ENCODE measurements at regions not wholly inside any gene's neighbourhood (a gene's known extent, or its start where the extent isn't known, plus 50 kb on each side); places are given as distances from the start of the nearest gene placed in this dataset.

DNA sequence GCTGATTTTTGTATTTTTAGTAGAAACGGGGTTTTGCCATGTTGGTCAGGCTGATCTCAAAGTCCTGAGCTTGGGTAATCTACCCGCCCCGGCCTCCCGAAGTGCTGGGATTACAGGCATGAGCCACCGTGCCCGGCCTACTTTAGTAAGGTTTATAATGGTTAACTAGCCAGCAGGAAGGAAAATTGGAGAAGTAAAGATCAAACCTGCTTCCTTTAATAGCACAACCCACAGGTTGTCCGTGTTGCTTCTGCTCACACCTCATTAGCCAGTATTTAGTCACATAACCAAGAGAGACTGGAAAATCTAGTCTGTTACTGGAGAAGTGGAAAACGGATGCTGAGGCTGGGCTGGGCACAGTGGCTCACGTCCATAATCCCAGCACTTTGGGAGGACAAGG is 51.9 kb upstream of the TBL1XR1 start:
- peak overlapping the region in 1 of 3 experiments; percentile 86 for H3K27ac Mint-ChIP-seq
- no peaks in the 10 kb centered on the region for H3K27me3 Mint-ChIP-seq (ENCODE audit: low read depth)
- H3K4me3 Mint-ChIP-seq = no peak overlapping the region
- peaks cover 15% of the 10 kb centered on the region for H3K4me1 Mint-ChIP-seq
- TF ChIP-seq, protein P1, sequence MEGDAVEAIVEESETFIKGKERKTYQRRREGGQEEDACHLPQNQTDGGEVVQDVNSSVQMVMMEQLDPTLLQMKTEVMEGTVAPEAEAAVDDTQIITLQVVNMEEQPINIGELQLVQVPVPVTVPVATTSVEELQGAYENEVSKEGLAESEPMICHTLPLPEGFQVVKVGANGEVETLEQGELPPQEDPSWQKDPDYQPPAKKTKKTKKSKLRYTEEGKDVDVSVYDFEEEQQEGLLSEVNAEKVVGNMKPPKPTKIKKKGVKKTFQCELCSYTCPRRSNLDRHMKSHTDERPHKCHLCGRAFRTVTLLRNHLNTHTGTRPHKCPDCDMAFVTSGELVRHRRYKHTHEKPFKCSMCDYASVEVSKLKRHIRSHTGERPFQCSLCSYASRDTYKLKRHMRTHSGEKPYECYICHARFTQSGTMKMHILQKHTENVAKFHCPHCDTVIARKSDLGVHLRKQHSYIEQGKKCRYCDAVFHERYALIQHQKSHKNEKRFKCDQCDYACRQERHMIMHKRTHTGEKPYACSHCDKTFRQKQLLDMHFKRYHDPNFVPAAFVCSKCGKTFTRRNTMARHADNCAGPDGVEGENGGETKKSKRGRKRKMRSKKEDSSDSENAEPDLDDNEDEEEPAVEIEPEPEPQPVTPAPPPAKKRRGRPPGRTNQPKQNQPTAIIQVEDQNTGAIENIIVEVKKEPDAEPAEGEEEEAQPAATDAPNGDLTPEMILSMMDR (IDR thresholded peaks at IDR 0.05; ENCODE audit: unreplicated experiment in 3 of 3) = no peak
- H3K36me3 Mint-ChIP-seq (ENCODE audit: low read depth) = peaks cover 7% of the 10 kb centered on the region
- H3K9me3 Mint-ChIP-seq = peaks cover 3% of the 10 kb centered on the region

DNA sequence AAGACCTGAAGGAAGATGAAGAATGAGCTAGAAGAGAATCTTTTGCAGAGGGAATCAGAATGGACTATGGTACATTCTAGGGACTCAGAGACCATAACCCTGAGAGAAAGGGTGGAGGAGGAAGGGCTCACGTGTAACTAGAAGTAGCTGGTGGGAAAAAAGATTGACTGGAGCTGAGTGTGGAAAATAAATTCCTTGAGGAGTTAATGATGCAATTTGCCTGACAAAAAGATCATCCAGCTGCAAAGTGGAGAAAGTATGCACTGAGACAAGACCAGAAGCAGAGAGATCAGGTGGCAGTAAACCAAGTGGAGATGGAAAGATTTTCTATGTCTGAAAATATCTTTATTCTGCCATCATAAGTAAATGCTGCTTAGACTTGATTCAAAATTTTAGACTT is 52.9 kb upstream of the TBL1XR1 start:
- Mint-ChIP-seq H3K36me3 (ENCODE audit: low read depth) (peaks cover 7% of the 10 kb centered on the region), H3K27ac (peak overlapping the region in 2 of 3 experiments; percentile 1 to 86), H3K4me1 (peaks cover 15% of the 10 kb centered on the region), H3K4me3 (no peak overlapping the region), H3K27me3 (ENCODE audit: low read depth) (no peaks in the 10 kb centered on the region), H3K9me3 (peaks cover 3% of the 10 kb centered on the region)
- TF ChIP-seq, protein P1 (IDR thresholded peaks at IDR 0.05; ENCODE audit: unreplicated experiment in 3 of 3) = no peak

GRCh38 chr3:177251755-177252154 is 54.5 kb upstream of the TBL1XR1 start:
- TF ChIP-seq, protein P1 (IDR thresholded peaks at IDR 0.05; ENCODE audit: unreplicated experiment in 3 of 3) = no peak
- no peaks in the 10 kb centered on the region for H3K27me3 Mint-ChIP-seq (ENCODE audit: low read depth)
- no peak overlapping the region for H3K4me3 Mint-ChIP-seq

DNA sequence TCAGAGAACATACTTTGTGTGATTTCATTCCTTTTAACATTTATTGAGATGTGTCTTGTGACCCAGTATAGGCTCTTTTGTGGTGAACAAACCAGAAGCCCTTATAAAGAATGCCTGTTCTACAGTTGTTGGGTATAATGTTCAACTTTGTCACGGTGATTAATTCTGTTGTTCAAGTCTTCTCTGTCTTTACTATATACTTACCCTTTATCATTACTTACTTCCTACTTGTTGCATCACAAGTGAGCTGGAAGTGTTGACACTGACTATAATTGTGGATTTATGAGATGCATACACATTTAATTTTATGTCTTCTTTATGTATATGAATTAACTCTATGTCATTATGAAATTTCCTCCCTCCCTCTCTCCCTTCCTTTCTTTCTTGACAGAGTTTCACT is 59.7 kb upstream of the TBL1XR1 start:
- peaks cover 5% of the 10 kb centered on the region for H3K4me1 Mint-ChIP-seq
- H3K27me3 Mint-ChIP-seq (ENCODE audit: low read depth) = no peaks in the 10 kb centered on the region
- no peaks in the 10 kb centered on the region for H3K9me3 Mint-ChIP-seq
- TF ChIP-seq, protein P1 (IDR thresholded peaks at IDR 0.05; ENCODE audit: unreplicated experiment in 3 of 3) = no peak
- H3K4me3 Mint-ChIP-seq = no peak overlapping the region
- H3K36me3 Mint-ChIP-seq (ENCODE audit: low read depth) = no peaks in the 10 kb centered on the region
- H3K27ac Mint-ChIP-seq = peak overlapping the region in 1 of 3 experiments; percentile 36

More at GRCh38 chr3:177251755-177252154, 54.5 kb upstream of the TBL1XR1 start:
- Mint-ChIP-seq H3K36me3 (ENCODE audit: low read depth) (peaks cover 7% of the 10 kb centered on the region), H3K4me1 (peaks cover 17% of the 10 kb centered on the region), H3K27ac (no peak overlapping the region), H3K9me3 (peaks cover 3% of the 10 kb centered on the region)

GRCh38 chr3:177257625-177258024 is 60.3 kb upstream of the TBL1XR1 start:
- TF ChIP-seq, protein P1 (IDR thresholded peaks at IDR 0.05; ENCODE audit: unreplicated experiment in 3 of 3) = no peak
- Mint-ChIP-seq H3K4me3 (no peak overlapping the region), H3K27ac (no peak overlapping the region), H3K27me3 (ENCODE audit: low read depth) (no peaks in the 10 kb centered on the region), H3K9me3 (no peaks in the 10 kb centered on the region), H3K4me1 (peaks cover 9% of the 10 kb centered on the region), H3K36me3 (ENCODE audit: low read depth) (no peaks in the 10 kb centered on the region)

DNA sequence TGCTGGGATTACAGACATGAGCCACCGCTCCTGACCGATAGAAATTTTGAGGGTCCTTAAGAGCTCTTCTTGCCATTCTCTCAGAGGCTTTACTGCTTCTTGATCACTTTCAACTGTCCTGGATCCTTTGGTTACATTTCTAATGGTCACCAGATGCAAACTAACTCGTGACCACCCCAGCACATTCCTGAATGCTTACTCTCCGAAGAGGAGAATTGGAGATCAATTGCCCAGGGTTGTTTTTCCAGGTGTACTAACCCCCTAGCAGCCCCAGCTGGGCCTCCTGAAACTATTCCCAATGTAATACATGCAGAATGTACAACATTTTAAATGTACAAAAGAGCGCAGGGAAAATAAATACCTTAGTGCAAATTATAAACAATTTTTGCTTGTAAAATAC is 65.1 kb upstream of the TBL1XR1 start:
- no peaks in the 10 kb centered on the region for H3K9me3 Mint-ChIP-seq
- peaks cover 12% of the 10 kb centered on the region for H3K4me1 Mint-ChIP-seq
- H3K36me3 Mint-ChIP-seq (ENCODE audit: low read depth) = no peaks in the 10 kb centered on the region
- no peaks in the 10 kb centered on the region for H3K27me3 Mint-ChIP-seq (ENCODE audit: low read depth)
- peak overlapping the region; percentile 45 to 85 (median 49) for H3K27ac Mint-ChIP-seq
- H3K4me3 Mint-ChIP-seq = no peak overlapping the region
- TF ChIP-seq, protein P1 (IDR thresholded peaks at IDR 0.05; ENCODE audit: unreplicated experiment in 3 of 3) = no peak

Data from nephron (organoid).